Gastroesophageal sphincter (tissue), 3 donors: ENCODE measurements at regions not wholly inside any gene's neighbourhood (a gene's known extent, or its start where the extent isn't known, plus 50 kb on each side); places are given as distances from the start of the nearest gene placed in this dataset.

Experiments used
- CTCF ChIP-seq, 4 experiments: fragments of 200-600 bp in 2 of 4; fragments of 450-650 bp in 2 of 4; sonication (generic) in 1 of 4; IDR thresholded peaks; one replicate each; pipeline ENCODE4 v1.5.1; 2017 to 2019; ENCODE audit warnings: antibody characterized with exemption in 4 of 4, mild to moderate bottlenecking in 2 of 4, moderate library complexity in 2 of 4
- EP300 ChIP-seq: sonication (generic); formaldehyde crosslinking; IDR thresholded peaks from one replicate; pipeline ENCODE4 v1.6.1; 2017; ENCODE audit warnings: antibody characterized with exemption, mild to moderate bottlenecking
- POLR2A ChIP-seq, 2 donors: fragments of 450-650 bp; IDR thresholded peaks; one replicate each; pipeline ENCODE4 v1.6.1; 2017; ENCODE audit warnings: antibody characterized with exemption in 2 of 2, mild to moderate bottlenecking in 2 of 2, moderate library complexity in 1 of 2
- POLR2AphosphoS5 ChIP-seq: sonication (generic); formaldehyde crosslinking; IDR thresholded peaks from one replicate; pipeline ENCODE4 v1.6.1; 2017; ENCODE audit warnings: antibody characterized with exemption

GRCh38 chr2:219954331-219954730 lies 326.9 kb downstream of the SLC4A3 start:
- TF ChIP-seq CTCF (IDR thresholded peaks at IDR 0.05) (no peak), EP300 (no peak), POLR2AphosphoS5 (no peak), POLR2A (IDR thresholded peaks at IDR 0.05) (no peak)
